Calu3 (cell line): ENCODE measurements at regions not wholly inside any gene's neighbourhood (a gene's known extent, or its start where the extent isn't known, plus 50 kb on each side); places are given as distances from the start of the nearest gene placed in this dataset.

Experiments used
- BruUV-seq: library from RNA; stranded (reverse); fragments of 400-500 nt; replicated peaks from 2 replicates; lab custom pipeline; 2021; lab: Mats Ljungman, UMichigan
- CTCF ChIA-PET: fragments of 300-600 bp; sonication (Branson Sonifier 250); formaldehyde crosslinking; loops from one replicate; lab custom pipeline; 2022; ENCODE audit warnings: antibody characterized with exemption; lab: Charles Lee
- DNase-seq: peaks from one replicate; pipeline ENCODE4 v3.0.0; 2022
- H3K27ac Mint-ChIP-seq: one replicate; pipeline ENCODE4 v1.8.0; 2022; ENCODE audit warnings: mixed read lengths; ENCODE audit not compliant: unreplicated experiment
- H3K27me3 Mint-ChIP-seq: one replicate; pipeline ENCODE4 v1.8.0; 2022; ENCODE audit warnings: mixed read lengths; ENCODE audit not compliant: unreplicated experiment
- H3K36me3 Mint-ChIP-seq: one replicate; pipeline ENCODE4 v1.8.0; 2022; ENCODE audit warnings: mild to moderate bottlenecking, moderate library complexity, mixed read lengths; ENCODE audit not compliant: insufficient read depth, unreplicated experiment
- H3K4me1 Mint-ChIP-seq: one replicate; pipeline ENCODE4 v1.8.0; 2022; ENCODE audit warnings: mild to moderate bottlenecking, low read depth, mixed read lengths; ENCODE audit not compliant: unreplicated experiment
- H3K4me3 Mint-ChIP-seq: one replicate; pipeline ENCODE4 v1.8.0; 2022; ENCODE audit warnings: mild to moderate bottlenecking, low read depth, moderate library complexity, mixed read lengths; ENCODE audit not compliant: unreplicated experiment
- H3K9me3 Mint-ChIP-seq: one replicate; pipeline ENCODE4 v1.8.0; 2022; ENCODE audit warnings: low read depth, mixed read lengths; ENCODE audit not compliant: unreplicated experiment
- CTCF ChIP-seq: fragments of 200-600 bp; IDR thresholded peaks from one replicate; pipeline ENCODE4 v1.8.0; 2022; ENCODE audit warnings: antibody characterized with exemption; ENCODE audit not compliant: unreplicated experiment
- intact Hi-C: fragments of 100-400 bp; cut with micrococcal nuclease; formaldehyde crosslinking; loops from one replicate; pipeline ENCODE4 v1.10.0; 2022; ENCODE audit not compliant: unreplicated experiment

GRCh38 chr22:49164773-49165320 lies 662.8 kb downstream of the BRD1 start:
- no peaks in the 10 kb centered on the region for H3K4me1 Mint-ChIP-seq
- BruUV-seq, result no TSS peak
- peaks cover 5% of the 10 kb centered on the region for H3K36me3 Mint-ChIP-seq
- H3K4me3 Mint-ChIP-seq, result no peak overlapping the region
- no peaks in the 10 kb centered on the region for H3K27me3 Mint-ChIP-seq
- DNase-seq, result no peak
- CTCF ChIA-PET, result no interaction called here
- H3K9me3 Mint-ChIP-seq, result peaks cover 12% of the 10 kb centered on the region
- no peak for TF ChIP-seq CTCF
- intact Hi-C loops, result no loop called here
- H3K27ac Mint-ChIP-seq, result no peak overlapping the region

- Mint-ChIP-seq H3K27me3 (no peaks in the 10 kb centered on the region), H3K9me3 (peaks cover 12% of the 10 kb centered on the region), H3K27ac (no peak overlapping the region), H3K4me3 (no peak overlapping the region), H3K36me3 (peaks cover 5% of the 10 kb centered on the region), H3K4me1 (no peaks in the 10 kb centered on the region)
- TF ChIP-seq CTCF, result no peak
- no TSS peak for BruUV-seq
- CTCF ChIA-PET, result no interaction called here
- no peak for DNase-seq
- intact Hi-C loops, result no loop called here
Observed at GRCh38 chr22:49163960-49164690, 663.5 kb downstream of the BRD1 start.

- peaks cover 12% of the 10 kb centered on the region for H3K9me3 Mint-ChIP-seq
- no peak for DNase-seq
- no peak overlapping the region for H3K27ac Mint-ChIP-seq
Observed at GRCh38 chr22:49163258-49163959, 664.3 kb downstream of the BRD1 start.

GRCh38 chr22:49162841-49163240 lies 664.8 kb downstream of the BRD1 start:
- CTCF ChIA-PET, result interaction anchor here (0.6 kb wide), 1 partner anchor 897 kb away, joined by 5 read pairs; no protein-coding TSS in a partner anchor
- Mint-ChIP-seq H3K4me1 (no peaks in the 10 kb centered on the region), H3K36me3 (peaks cover 5% of the 10 kb centered on the region), H3K4me3 (no peak overlapping the region), H3K9me3 (peaks cover 12% of the 10 kb centered on the region), H3K27ac (no peak overlapping the region), H3K27me3 (no peaks in the 10 kb centered on the region)
- intact Hi-C loops, result no loop called here
- TF ChIP-seq CTCF, result no peak
- BruUV-seq, result no TSS peak
- no peak for DNase-seq

More at GRCh38 chr22:49163258-49163959, 664.3 kb downstream of the BRD1 start:
- intact Hi-C loops, result no loop called here
- TF ChIP-seq CTCF, result no peak
- CTCF ChIA-PET, result interaction anchor here (0.6 kb wide), 1 partner anchor 898 kb away, joined by 5 read pairs; no protein-coding TSS in a partner anchor
- no TSS peak for BruUV-seq
- Mint-ChIP-seq H3K4me3 (no peak overlapping the region), H3K27me3 (no peaks in the 10 kb centered on the region), H3K36me3 (peaks cover 5% of the 10 kb centered on the region), H3K4me1 (no peaks in the 10 kb centered on the region)
